OCI-LY3 (cell line): ENCODE measurements at regions not wholly inside any gene's neighbourhood (a gene's known extent, or its start where the extent isn't known, plus 50 kb on each side); places are given as distances from the start of the nearest gene placed in this dataset.

Source experiments
- H2AFZ ChIP-seq: fragments of 200-600, 300-600 bp; shearing (Covaris generic); 2 replicates; pipeline ENCODE4 v1.6.0; 2014; ENCODE audit warnings: antibody characterized with exemption, low read depth, low read length
- H3K27ac ChIP-seq: fragments of 200-600, 300-600 bp; sonication (generic); 2 replicates; pipeline ENCODE4 v1.5.1; 2014; ENCODE audit warnings: mild to moderate bottlenecking, low read length, moderate library complexity, mixed read lengths
- H3K27me3 ChIP-seq: fragments of 200-600, 300-600 bp; sonication (generic); 2 replicates; pipeline ENCODE4 v1.6.1; 2014; ENCODE audit warnings: low read depth, low read length, mixed read lengths
- H3K36me3 ChIP-seq: fragments of 200-600, 300-600 bp; sonication (generic); replicated peaks from 2 replicates; pipeline ENCODE3; 2014; ENCODE audit warnings: low read depth, low read length, mixed read lengths
- H3K4me1 ChIP-seq: fragments of 300-600, 200-600 bp; sonication (generic); 2 replicates; pipeline ENCODE4 v1.6.1; 2014; ENCODE audit warnings: low read length, mixed read lengths
- H3K4me2 ChIP-seq: fragments of 200-600, 300-600 bp; sonication (generic); 2 replicates; pipeline ENCODE4 v1.6.1; 2014; ENCODE audit warnings: low read length, mixed read lengths
- H3K4me3 ChIP-seq: fragments of 300-600, 200-600 bp; sonication (generic); 2 replicates; pipeline ENCODE4 v1.5.1; 2014; ENCODE audit warnings: antibody characterized with exemption, mild to moderate bottlenecking, low read length, moderate library complexity
- H3K79me2 ChIP-seq: fragments of 300-600, 200-600 bp; shearing (Covaris generic); 2 replicates; pipeline ENCODE4 v1.6.1; 2014; ENCODE audit warnings: mild to moderate bottlenecking, low read length, mixed read lengths
- H3K9ac ChIP-seq: fragments of 300-600, 200-600 bp; shearing (Covaris generic); 2 replicates; pipeline ENCODE4 v1.6.0; 2014; ENCODE audit warnings: mild to moderate bottlenecking, low read length, moderate library complexity
- H3K9me3 ChIP-seq: fragments of 200-600, 300-600 bp; shearing (Covaris generic); 2 replicates; pipeline ENCODE4 v1.6.1; 2014; ENCODE audit warnings: low read length, mixed read lengths; ENCODE audit not compliant: insufficient read depth
- H4K20me1 ChIP-seq: fragments of 200-600, 300-600 bp; sonication (generic); 2 replicates; pipeline ENCODE4 v1.6.1; 2016; ENCODE audit warnings: low read length, mixed read lengths; ENCODE audit not compliant: insufficient read depth
- EZH2phosphoT487 ChIP-seq: fragments of 200-600 bp; shearing (Covaris generic); IDR thresholded peaks from 2 replicates; pipeline ENCODE4 v1.6.1; 2018; ENCODE audit warnings: antibody characterized with exemption, mixed run types, low read depth
- TF ChIP-seq, protein P1 (sequence below): fragments of 200-600, 300-600 bp; sonication (generic); IDR thresholded peaks from 2 replicates; pipeline ENCODE4 v1.5.1; 2014; ENCODE audit warnings: antibody characterized with exemption, low read length, low read depth

DNA sequence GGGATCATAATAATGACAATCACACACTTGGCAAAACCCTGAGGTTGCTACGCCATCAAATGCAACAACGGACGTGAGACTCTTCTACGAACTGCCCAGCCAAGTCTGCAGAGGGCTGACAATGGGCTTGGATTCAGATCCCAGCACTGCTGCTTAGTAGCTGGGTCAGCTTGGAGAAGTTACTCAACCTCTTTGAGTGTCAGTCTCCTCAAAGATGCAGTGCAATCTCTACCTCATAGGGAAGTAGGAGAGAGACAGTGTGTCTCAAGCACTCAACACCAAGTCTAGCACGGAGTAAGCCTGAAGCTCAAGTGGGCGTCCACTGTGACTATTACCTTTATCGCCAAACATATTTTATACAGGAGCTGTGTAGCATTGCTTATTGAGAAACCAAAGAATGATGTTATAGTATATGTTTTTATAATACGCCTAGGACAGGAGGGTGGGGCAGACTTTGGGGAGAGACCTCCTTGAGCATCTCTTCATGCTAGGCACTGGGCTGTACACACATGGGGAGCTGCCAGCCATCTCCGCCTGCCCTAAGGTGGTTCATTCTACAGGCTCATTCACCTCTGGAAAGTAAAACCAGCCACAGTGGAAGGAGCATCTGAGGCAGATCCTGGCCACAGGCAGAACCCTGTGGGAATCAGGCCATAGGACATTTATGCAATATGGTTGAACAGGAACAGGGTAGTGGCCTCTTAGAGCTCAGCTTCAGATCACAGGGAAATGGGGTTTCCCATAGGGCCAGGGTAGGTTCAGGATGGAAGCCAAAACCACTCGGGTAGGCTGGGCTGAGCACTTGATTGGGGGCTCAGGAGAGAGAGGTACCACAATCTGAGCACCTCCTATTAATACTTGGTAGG lies 160.2 kb downstream of the MRPL14 start:
- H3K79me2 ChIP-seq, result no peaks in the 10 kb centered on the region
- H3K9me3 ChIP-seq, result no peaks in the 10 kb centered on the region
- peaks cover 12% of the 10 kb centered on the region for H3K27me3 ChIP-seq
- no peak overlapping the region for H3K27ac ChIP-seq
- no peaks in the 10 kb centered on the region for H4K20me1 ChIP-seq
- no peak for TF ChIP-seq EZH2phosphoT487
- TF ChIP-seq, protein P1, sequence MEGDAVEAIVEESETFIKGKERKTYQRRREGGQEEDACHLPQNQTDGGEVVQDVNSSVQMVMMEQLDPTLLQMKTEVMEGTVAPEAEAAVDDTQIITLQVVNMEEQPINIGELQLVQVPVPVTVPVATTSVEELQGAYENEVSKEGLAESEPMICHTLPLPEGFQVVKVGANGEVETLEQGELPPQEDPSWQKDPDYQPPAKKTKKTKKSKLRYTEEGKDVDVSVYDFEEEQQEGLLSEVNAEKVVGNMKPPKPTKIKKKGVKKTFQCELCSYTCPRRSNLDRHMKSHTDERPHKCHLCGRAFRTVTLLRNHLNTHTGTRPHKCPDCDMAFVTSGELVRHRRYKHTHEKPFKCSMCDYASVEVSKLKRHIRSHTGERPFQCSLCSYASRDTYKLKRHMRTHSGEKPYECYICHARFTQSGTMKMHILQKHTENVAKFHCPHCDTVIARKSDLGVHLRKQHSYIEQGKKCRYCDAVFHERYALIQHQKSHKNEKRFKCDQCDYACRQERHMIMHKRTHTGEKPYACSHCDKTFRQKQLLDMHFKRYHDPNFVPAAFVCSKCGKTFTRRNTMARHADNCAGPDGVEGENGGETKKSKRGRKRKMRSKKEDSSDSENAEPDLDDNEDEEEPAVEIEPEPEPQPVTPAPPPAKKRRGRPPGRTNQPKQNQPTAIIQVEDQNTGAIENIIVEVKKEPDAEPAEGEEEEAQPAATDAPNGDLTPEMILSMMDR, result no peak
- H3K4me2 ChIP-seq, result no peak overlapping the region
- no peaks in the 10 kb centered on the region for H3K36me3 ChIP-seq
- no peak overlapping the region for H2AFZ ChIP-seq
- no peak overlapping the region for H3K4me3 ChIP-seq
- H3K4me1 ChIP-seq, result no peaks in the 10 kb centered on the region
- no peak overlapping the region for H3K9ac ChIP-seq

GRCh38 chr6:43966374-43966658 lies 160.9 kb downstream of the MRPL14 start:
- Histone ChIP-seq H3K27me3 (peaks cover 12% of the 10 kb centered on the region), H2AFZ (no peak overlapping the region), H3K4me1 (no peaks in the 10 kb centered on the region), H3K4me2 (no peak overlapping the region), H3K79me2 (no peaks in the 10 kb centered on the region), H4K20me1 (no peaks in the 10 kb centered on the region), H3K9me3 (no peaks in the 10 kb centered on the region), H3K9ac (no peak overlapping the region), H3K4me3 (no peak overlapping the region), H3K27ac (no peak overlapping the region), H3K36me3 (no peaks in the 10 kb centered on the region)
- TF ChIP-seq, protein P1, result no peak
- no peak for TF ChIP-seq EZH2phosphoT487

DNA sequence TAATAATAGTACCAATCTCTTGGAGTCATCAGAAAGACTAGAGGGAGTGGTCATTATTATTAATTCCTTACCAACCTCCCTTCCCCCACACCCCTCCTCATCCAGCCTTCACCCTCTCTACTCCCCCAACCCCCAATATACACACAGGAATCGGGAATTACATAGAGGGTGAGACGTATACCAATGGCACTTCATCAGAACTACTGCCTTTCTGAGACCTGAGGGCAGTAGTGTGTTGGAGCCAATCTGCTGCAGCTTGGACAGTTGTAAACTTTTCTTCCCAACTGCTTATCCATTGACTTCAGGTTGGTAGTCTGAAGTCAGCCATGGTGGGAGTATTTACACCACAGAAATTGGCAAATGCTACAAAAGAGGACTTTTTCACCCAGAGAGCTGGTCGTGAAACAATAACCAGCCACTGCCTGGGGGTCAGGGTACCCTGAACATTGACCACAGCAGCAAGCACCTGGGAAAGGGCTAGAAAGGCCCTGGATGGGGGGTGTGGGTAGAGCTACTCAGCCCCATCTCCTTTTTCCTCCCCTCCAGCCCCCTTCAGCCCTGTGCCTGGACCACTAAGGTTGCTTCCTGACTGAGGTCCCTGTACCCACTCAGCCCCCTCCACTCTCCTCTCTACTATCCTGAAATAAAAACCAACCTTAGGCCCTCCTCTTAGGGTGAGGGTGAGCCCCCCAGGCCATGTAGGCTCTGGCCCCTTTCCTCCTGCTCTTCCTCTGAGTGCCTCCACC lies 161.5 kb downstream of the MRPL14 start:
- H3K27ac ChIP-seq, result no peak overlapping the region
- H3K79me2 ChIP-seq, result no peaks in the 10 kb centered on the region
- no peak overlapping the region for H3K4me3 ChIP-seq
- TF ChIP-seq, protein P1, result no peak
- no peak for TF ChIP-seq EZH2phosphoT487
- no peaks in the 10 kb centered on the region for H4K20me1 ChIP-seq
- H3K4me1 ChIP-seq, result no peaks in the 10 kb centered on the region
- no peak overlapping the region for H3K4me2 ChIP-seq
- H3K27me3 ChIP-seq, result peaks cover 12% of the 10 kb centered on the region
- no peaks in the 10 kb centered on the region for H3K36me3 ChIP-seq
- H3K9me3 ChIP-seq, result no peaks in the 10 kb centered on the region
- H3K9ac ChIP-seq, result no peak overlapping the region
- H2AFZ ChIP-seq, result no peak overlapping the region

DNA sequence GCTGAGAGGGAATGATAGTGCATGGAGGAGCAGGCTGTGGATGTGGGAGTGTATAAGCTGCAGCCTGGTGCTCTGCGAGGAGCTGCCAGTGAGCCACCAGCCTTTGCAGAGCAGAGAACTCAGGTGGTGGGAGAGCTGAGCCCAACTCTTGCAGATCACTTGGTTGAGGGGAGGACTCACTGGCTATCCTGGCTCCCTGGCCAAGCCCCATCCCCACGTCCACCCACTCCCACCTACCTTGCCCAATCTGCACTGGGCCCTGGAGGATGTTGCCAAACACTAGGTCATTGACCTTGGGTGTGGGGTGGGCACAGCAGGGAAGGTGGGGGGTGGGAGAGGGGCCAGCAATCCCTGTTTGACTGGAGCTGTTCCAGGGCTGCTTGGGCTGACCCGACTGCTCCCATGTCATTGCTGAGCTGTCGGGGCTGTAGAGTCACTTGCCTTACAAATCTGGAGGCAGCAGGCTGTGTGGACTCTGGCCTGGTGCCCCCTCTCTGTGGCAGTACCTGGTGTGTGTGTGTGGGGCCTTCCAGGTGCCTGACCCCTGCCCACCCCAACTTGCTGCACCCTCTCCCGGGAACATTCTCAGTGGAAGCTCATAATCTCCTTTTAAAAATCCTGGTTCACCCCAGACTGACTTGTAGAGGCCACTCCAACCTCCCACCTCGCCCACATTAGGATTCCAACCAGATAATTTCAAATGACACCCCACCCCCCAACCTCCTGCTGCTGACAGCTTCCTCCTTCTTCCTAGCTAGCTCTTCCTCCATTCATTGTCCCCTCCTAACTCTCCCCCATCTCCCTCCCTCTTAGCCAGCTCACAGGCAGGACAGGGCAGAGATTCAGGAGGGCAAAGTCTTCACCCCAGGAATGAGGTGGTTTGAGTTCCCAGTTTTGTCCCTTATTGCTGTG lies 162.3 kb downstream of the MRPL14 start:
- Histone ChIP-seq H3K27me3 (peaks cover 12% of the 10 kb centered on the region), H3K36me3 (no peaks in the 10 kb centered on the region), H3K27ac (no peak overlapping the region), H3K4me3 (no peak overlapping the region), H4K20me1 (no peaks in the 10 kb centered on the region), H3K4me2 (no peak overlapping the region), H2AFZ (no peak overlapping the region), H3K9ac (no peak overlapping the region), H3K79me2 (no peaks in the 10 kb centered on the region), H3K4me1 (no peaks in the 10 kb centered on the region), H3K9me3 (no peaks in the 10 kb centered on the region)
- TF ChIP-seq, protein P1, result no peak
- TF ChIP-seq EZH2phosphoT487, result no peak
